SK-N-SH treated with all-trans-retinoic acid at 6 μM for 48 hours (cell line): ENCODE measurements at regions not wholly inside any gene's neighbourhood (a gene's known extent, or its start where the extent isn't known, plus 50 kb on each side); places are given as distances from the start of the nearest gene placed in this dataset.

Experiments used
- ARNTL ChIP-seq: fragments of 450-650 bp; formaldehyde crosslinking; IDR thresholded peaks from 2 replicates; pipeline ENCODE4 v1.5.0; 2020; ENCODE audit warnings: low read depth, mild to moderate bottlenecking, moderate library complexity, borderline replicate concordance
- CREB5 ChIP-seq: fragments of 250-450 bp; sonication (Bioruptor Pico); IDR thresholded peaks from 2 replicates; pipeline ENCODE4 v1.5.1; 2020; ENCODE audit warnings: low read depth, mild to moderate bottlenecking, moderate library complexity
- CSRNP3 ChIP-seq: fragments of 250-450 bp; sonication (Bioruptor Pico); IDR thresholded peaks from 2 replicates; pipeline ENCODE4 v1.5.1; 2021; ENCODE audit warnings: mild to moderate bottlenecking, moderate library complexity
- ESRRG ChIP-seq: fragments of 250-450 bp; sonication (Bioruptor Pico); IDR thresholded peaks from 2 replicates; pipeline ENCODE4 v1.6.1; 2021; ENCODE audit warnings: mild to moderate bottlenecking
- GLIS3 ChIP-seq: fragments of 250-450 bp; sonication (Bioruptor Pico); IDR thresholded peaks from 2 replicates; pipeline ENCODE4 v1.5.0; 2020; ENCODE audit warnings: mild to moderate bottlenecking, moderate library complexity
- PATZ1 ChIP-seq: fragments of 250-450 bp; sonication (Bioruptor Pico); IDR thresholded peaks from 2 replicates; pipeline ENCODE4 v1.8.0; 2020; ENCODE audit warnings: mild to moderate bottlenecking, moderate library complexity, borderline replicate concordance
- PPARA ChIP-seq: fragments of 250-450 bp; sonication (Bioruptor Pico); IDR thresholded peaks from 2 replicates; pipeline ENCODE4 v1.5.0; 2020; ENCODE audit warnings: mild to moderate bottlenecking, borderline replicate concordance
- TCF4 ChIP-seq: fragments of 250-450 bp; sonication (Bioruptor Pico); IDR thresholded peaks from 2 replicates; pipeline ENCODE4 v1.8.0; 2021; ENCODE audit warnings: mild to moderate bottlenecking, moderate library complexity, borderline replicate concordance
- TOX ChIP-seq: fragments of 250-450 bp; sonication (Bioruptor Pico); IDR thresholded peaks from 2 replicates; pipeline ENCODE4 v1.8.0; 2021; ENCODE audit warnings: mild to moderate bottlenecking, moderate library complexity, borderline replicate concordance
- TSHZ2 ChIP-seq: fragments of 250-450 bp; sonication (Bioruptor Pico); IDR thresholded peaks from 2 replicates; pipeline ENCODE4 v1.5.0; 2020; ENCODE audit warnings: mild to moderate bottlenecking, moderate library complexity
- ZC3H10 ChIP-seq: fragments of 250-450 bp; sonication (Bioruptor Pico); IDR thresholded peaks from 2 replicates; pipeline ENCODE4 v1.5.1; 2021; ENCODE audit warnings: mild to moderate bottlenecking, moderate library complexity
- ZFP3 ChIP-seq: fragments of 250-450 bp; sonication (Bioruptor Pico); IDR thresholded peaks from 2 replicates; pipeline ENCODE4 v1.5.0; 2020; ENCODE audit warnings: mild to moderate bottlenecking, moderate library complexity
- ZFP30 ChIP-seq: fragments of 450-650 bp; formaldehyde crosslinking; IDR thresholded peaks from 2 replicates; pipeline ENCODE4 v1.5.0; 2022; ENCODE audit warnings: mild to moderate bottlenecking, moderate library complexity

- TF ChIP-seq PATZ1 (CRISPR knock-in tag), result no peak
- TF ChIP-seq ZFP30 (CRISPR knock-in tag), result no peak
- no peak for TF ChIP-seq CSRNP3 (CRISPR knock-in tag)
- no peak for TF ChIP-seq TCF4 (CRISPR knock-in tag)
- no peak for TF ChIP-seq PPARA (CRISPR knock-in tag)
- no peak for TF ChIP-seq GLIS3 (CRISPR knock-in tag)
- TF ChIP-seq ESRRG, result no peak
- no peak for TF ChIP-seq TSHZ2 (CRISPR knock-in tag)
- no peak for TF ChIP-seq ZC3H10 (CRISPR knock-in tag)
- TF ChIP-seq ARNTL (CRISPR knock-in tag), result no peak
- no peak for TF ChIP-seq CREB5
- TF ChIP-seq TOX (CRISPR knock-in tag), result no peak
- TF ChIP-seq ZFP3 (CRISPR knock-in tag), result no peak
These were observed 137.1 kb upstream of the ADAMTS19 start for GRCh38 chr5:129322968-129323367.
